GM19455 (cell line): ENCODE measurements at regions not wholly inside any gene's neighbourhood (a gene's known extent, or its start where the extent isn't known, plus 50 kb on each side); places are given as distances from the start of the nearest gene placed in this dataset.
"Not testable (repeated sequence)": the region's sequence is repeated elsewhere in the genome, so short reads cannot be mapped to it uniquely, and the experiment has no call there.

Source experiments
- ATAC-seq: cut with Tn5 transposase; IDR thresholded peaks from one replicate; pipeline ENCODE4 v1.9.1; 2021; ENCODE audit not compliant: unreplicated experiment

DNA sequence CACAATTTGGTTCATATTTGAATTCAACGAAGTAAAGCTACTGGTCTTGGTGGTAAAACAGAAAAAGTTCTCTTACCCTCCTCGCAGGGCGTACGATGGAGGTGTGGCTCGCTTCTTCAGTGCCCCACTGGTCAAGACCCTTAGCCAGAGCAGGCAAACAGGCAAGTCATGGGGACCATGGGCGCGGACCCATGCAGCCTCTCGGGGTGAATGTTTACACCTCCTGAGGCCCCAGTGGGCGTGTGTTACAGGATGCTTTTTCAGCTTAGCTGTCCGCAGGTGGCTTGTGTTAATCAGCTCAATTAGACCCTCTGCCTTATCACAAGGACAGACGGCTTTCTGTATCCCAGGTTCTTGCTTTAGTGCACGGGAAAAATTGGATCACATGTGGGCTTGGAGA, 991.8 kb downstream of the GBE1 start:
- no peak for ATAC-seq

DNA sequence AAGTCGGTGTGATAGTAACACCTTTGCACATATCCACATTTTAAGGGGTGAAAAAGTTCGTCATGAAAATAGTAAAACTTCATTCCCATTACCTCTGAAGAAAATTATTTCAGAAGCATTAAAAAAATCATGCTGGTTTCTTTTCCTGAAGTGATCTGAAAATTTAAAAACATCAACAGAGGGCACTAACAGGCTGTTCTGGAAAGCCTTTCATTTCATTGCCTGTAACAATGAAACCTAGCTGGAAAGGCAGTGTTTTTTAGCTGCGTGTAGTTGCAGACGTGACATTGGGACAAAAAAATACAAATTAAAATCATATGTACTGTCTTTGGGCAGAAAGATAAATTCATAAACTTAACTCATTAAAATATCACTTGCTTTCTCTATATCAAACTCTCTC, 993.8 kb downstream of the GBE1 start:
- ATAC-seq = no peak

DNA sequence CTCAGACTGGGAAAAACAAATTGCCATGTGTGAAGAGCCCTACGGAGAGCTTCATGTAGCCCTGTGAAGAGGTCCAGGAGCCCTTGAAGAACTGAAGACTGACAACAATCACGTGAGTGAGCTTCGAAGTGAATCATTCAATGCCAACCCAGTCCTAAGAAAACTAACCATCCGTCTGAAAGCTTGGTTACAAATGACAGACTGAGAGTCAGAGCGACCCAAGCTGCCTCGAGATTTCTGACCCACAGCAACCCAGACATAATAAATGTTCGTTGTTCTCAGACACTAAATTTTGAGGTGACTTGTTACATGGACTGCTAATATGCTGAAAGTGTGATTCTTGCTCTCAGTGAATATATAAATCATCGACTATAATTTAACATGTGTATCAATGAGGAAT, 987.2 kb upstream of the ROBO1 start:
- ATAC-seq = no peak

DNA sequence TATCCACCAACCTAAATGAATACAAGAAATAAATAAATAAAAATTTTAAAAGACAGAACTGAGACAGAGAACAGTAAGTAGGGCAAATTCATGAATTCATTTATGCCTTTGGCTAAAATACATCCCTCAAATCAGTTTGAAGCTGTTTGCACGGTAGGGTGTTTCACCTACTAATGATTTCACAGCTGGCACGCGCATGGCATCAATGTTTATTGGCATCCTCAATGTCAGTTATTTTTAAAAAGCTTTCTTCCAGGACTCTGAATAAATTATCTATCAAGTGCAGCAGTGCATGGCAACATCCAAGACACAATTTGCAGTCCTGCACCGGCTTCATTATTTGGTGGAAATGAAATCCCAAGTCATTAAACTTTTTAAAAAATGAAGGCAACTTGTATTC, 985.2 kb upstream of the ROBO1 start:
- no peak for ATAC-seq

DNA sequence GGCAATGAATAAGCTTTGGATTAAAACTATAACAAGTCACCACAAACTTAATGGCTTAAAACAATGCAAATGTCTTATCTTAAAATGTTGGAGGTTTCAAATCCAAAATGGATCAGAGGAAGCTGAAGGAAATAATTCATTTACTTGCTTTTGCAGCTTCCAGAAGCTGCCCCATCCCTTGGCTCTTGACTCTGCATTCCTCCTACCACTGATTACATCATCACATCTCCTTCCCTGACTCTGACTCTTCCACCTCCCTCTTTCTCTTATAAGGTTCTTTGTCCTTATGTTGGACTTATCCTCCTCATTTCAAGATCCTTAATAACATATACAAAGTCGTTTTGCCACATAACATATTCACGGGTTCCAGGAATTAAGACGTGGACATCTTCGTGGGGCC, 982.8 kb upstream of the ROBO1 start:
- ATAC-seq = no peak

DNA sequence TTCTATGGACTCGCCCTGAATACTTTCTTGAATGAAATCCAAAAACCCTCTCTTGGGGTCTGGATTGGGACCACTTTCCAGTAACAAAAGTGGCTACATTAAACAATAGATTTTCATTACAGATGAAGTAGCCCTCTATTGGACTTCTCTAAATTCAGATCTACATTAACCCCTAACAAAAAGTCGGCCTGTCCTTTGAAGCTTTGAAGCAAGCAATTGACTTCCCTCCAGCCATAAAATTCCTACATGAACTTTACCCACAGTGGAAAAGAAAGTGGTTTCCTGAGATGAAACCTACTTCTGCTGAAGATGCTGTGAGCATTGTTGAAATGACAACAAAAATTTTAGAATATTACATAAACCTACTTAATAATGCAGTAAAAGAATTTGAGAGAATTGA, 967.1 kb upstream of the ROBO1 start:
- no peak for ATAC-seq

DNA sequence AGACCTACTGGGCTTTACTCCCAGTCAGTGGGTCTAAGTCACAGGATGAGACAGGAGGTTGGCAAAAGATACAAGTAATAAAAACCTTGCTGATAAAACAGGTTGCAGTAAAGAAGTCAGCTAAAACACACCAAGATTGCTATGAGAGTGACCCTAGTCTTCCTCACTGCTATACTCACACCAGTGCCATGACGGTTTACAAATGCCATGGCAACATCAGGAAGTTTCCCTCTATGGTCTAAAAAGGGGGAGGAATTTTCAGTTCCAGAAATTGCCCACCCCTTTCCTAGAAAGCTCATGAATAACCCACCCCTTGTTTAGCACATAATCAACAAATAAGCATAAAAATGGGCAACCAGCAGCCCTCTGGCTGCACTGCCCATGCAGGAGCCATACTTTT, 966.7 kb upstream of the ROBO1 start:
- ATAC-seq = no peak

DNA sequence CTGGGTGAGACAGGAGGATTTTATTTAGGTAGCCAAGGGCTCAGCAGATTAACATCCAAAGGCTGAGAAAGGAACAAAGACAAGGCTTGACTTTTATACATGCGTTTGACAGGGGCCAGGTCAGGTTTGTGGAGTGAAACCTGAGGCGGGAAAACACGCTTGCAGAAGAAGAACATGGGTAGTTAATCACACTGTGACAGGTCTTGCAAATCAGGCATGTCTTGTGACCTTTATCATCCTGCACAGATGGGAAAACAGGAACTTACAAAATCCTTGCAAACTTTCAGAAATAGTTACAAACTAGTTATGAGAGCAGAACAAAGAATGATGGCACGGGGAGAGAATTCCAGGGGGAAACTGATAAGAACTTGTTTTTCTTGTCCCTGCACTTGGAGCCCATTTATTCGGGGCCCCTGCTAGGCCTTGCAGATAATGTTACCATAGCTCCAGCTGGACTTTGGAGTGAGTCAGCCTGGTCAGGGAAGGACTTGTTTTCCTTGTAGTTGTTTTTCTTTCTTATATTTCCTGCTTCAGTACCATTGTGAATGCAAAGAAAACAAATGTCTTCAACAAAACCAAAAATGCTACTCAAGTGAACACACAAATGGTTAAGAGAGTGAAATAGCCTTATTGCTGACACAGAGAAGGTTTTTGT, 965.9 kb upstream of the ROBO1 start:
- no peak for ATAC-seq

DNA sequence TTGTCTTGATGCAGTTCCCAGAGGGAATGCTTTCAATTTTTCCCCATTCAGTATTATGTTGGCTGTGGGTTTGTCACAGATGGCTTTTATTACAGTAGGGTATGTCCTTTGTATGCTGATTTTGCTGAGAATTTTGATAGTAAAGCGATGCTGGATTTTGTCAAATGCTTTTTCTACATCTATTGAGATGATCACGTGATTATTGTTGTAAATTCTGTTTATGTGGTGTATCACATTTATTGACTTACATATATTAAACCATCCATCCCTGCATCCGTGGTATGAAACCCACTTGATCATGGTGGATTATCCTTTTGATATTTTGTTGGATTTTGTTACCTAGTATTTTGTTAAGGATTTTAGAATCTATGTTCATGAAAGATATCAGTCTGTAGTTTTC, 959.8 kb upstream of the ROBO1 start:
- not testable (repeated sequence) for ATAC-seq

DNA sequence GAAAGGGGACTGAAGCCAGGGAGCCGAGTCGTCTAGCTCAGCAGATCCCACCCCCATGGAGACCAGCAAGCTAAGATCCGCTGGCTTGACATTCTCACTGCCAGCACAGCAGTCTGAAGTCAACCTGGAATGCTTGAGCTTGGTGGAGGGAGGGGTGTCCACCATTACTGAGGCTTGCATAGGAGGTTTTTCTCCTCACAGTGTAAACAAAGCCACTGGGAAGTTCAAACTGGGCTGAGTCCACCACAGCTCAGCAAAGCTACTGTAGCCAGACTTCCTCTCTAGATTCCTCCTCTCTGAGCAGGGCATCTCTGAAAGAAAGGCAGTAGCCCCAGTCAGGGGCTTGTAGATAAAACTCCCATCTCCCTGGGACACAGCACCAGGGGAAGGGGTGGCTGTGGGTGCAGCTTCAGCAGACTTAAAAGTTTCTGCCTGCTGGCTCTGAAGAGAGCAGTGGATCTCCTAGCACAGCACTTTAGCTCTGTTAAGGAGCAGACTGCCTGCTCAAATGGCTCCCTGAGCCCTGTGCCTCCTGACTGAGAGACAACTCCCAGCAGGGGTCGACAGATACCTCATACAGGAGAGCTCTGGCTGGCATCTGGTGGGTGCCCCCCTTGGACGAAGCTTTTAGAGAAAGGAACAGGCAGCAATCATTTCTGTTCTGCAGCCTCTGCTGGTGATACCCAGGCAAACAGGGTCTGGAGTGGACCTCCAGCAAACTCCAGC, 942.0 kb upstream of the ROBO1 start:
- ATAC-seq = not testable (repeated sequence)

DNA sequence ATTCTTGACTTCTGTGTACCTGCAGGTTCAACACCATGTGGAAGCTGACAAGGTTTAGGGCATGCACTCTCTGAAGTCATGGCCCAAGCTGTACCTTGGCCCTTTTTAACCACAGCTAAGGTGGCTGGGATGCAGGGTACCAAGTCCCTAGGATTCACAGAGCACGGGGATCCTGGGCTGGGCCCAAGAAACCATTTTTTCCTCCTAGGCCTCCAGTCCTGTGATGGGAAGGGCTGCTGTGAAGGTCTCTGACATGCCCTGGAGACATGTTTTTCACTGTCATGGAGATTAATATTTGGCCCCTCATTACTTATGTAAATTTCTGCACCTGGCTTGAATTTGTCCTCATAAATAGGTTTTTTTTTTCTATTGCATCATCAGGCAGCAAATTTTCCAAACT, 937.5 kb upstream of the ROBO1 start:
- no peak for ATAC-seq

DNA sequence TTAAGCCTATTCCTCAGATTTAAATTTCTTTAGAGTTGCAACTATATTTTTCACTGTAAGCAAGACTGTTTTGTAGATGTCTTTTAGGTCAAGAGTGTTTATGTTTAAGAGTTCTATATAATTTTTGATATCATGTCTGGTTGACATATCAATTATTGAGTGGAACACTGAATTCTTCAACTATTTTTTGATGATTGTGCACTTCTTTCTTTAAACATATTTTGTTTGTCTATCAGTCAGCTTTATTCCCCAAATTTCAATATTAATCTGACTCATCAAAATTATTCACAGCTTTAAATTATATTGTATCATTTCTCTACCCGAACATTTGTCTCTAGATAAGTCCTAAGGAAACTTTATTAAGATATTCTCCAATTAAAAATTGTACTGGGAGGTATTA, 933.6 kb upstream of the ROBO1 start:
- ATAC-seq = no peak

DNA sequence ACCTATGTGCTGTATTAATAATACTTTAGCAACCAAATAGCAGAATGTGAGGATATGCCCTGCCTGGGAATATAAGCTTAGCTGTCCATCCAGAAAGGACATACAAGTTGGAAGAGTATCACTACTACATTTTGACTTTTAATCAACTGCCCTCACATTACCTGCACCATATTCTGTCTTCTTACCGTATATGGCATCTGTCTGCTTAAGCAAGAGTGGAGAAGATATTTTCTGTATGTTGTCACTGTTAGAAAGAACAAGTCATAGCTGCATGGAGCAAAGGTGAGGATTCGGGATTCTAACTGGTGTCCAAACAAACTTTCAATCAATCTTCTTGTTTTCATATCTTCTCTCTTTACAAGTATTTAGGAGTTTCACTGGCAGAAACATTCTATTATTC, 929.5 kb upstream of the ROBO1 start:
- ATAC-seq = no peak

DNA sequence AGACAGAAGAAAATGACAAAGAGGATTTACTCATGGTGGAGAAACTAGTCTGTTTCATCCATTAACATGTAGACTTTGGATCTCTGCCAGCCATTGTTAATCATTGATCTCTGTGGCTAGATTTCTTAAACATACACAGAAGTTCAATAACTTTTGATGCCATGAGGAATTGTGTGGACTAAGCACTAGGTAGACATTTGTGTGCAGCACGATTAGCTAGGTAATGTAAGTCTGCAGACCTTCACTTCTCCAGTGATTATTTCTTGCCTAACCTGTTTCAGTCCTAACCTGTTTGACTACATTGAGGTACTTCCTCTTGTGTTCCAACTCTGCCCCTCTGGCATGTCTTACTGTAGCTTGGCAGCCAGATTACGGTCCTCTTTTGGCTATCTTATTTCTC, 928.5 kb upstream of the ROBO1 start:
- ATAC-seq = no peak

DNA sequence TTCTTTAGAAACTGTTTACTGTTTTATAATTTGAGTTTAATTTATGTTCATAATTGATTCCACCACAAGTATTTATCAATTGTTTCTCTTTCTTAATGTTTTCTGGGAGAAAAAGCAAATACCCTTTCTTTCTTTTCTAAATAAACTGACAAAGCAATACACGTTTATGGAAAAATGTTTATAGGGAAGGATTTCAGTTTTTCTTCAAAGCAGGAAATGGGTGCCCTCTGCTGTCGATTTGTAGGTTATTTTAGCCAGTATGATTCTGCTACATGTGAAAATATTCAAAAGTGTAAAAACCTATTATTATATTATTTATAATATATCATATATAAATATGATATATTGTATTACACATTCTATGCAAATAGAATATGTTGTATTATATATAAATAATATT, 921.0 kb upstream of the ROBO1 start:
- no peak for ATAC-seq

DNA sequence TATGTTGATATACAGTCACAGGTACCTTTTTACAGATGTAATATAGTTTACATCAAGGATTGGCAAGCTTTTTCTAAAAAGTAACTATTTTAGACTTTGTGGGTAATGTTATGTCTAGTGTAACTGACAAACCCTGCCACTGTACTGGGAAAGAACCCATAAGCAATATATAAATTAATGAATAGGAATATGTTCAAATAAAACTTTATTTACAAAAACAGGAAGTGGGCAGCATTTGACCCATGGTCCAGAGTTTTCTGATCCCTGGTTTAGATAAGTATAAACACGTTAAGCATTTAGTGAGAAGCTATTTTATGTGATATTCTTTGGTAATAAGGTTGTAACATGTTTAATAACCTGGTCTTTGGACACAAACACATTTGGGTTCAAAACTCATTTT, 915.2 kb upstream of the ROBO1 start:
- no peak for ATAC-seq

DNA sequence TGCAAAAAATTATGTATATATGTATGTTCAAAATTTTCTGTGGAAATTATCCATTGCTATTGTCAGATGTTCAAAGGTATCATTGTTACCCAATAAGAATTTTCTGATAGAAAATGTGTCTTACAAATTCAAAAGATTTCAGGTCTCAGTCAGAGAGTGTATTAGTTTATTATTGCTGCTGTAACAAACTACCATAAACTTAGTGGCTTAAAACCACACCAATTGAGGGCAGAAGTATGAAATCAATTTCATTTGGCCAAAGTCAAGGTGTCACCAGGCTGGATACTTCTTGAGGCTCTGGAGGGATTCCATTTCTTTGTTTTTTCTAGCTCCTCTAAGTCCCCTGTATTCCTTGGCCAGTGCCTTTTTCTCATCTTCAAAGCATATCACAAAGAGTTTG, 914.4 kb upstream of the ROBO1 start:
- ATAC-seq = no peak

DNA sequence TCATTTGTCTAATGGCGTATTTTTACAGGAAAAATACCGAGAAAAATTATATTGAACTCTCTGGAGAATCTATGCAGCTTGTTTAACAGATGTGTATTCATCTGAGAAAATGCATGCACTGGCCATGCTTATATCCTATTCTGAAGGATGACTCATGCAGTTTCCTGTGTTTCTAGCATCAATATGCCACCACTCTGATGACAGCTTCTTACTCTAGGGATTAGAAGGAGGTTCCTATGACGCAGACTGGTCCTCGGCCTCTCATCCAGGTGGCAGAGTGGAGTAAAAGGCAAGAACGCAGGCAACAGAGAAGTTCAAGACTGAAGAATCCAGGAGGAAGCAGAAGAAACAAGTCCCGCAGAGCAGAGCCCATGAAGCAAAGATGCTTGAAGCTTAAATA, 910.0 kb upstream of the ROBO1 start:
- ATAC-seq = no peak

DNA sequence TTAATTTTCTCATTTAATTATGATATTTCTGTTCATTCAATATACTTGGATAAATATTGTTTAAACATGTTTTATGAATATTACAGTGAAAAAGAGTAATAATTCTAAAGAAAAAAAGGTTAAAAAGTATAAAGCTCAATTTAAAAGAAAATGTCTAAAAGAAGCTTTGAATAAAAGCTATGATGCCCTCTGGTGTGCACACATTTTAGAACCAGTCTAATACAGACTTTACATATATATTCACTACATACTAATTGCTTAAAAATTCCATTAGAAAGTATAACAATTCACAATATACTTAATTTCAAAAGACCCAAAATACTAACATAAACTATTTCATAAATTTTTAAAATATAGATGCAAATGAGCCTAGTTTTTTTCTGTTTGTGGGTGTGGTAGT, 909.1 kb upstream of the ROBO1 start:
- ATAC-seq = no peak

DNA sequence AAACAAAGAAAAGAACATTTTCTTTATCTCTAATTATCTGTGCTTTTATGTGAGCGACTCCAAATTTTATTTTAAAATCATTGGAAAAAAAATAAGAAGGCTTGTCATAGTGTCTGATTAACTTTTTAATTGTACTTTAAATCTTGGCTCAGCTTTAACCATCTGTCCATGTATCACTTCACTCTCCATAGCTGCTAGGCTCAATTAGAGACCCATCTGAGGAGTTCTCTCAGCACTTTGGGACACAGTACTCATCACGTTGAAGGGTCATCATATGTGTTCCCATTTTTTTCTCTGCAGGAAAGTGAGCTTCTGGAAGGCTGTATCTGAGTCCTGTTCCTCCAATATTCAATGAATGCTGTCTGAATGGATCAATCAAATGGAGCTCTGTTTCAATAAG, 908.5 kb upstream of the ROBO1 start:
- no peak for ATAC-seq

DNA sequence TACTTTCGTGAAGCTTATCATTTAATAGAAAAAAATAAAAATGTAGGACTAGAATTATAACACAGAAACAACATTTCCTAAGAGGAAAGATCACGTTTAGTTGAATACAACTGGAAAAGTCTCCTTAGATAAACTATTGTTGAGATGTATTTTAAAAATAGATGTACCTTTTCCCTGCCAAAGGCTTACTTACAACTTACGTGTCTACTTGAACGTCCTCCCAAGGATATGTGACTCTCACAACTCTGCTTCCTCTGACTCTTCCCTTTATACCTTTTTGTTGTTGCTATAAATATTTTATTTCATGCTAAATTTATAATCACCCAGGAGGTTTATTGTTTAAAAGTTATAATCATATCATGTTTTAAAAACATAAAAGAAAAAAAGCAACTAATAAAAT, 908.0 kb upstream of the ROBO1 start:
- ATAC-seq = no peak

DNA sequence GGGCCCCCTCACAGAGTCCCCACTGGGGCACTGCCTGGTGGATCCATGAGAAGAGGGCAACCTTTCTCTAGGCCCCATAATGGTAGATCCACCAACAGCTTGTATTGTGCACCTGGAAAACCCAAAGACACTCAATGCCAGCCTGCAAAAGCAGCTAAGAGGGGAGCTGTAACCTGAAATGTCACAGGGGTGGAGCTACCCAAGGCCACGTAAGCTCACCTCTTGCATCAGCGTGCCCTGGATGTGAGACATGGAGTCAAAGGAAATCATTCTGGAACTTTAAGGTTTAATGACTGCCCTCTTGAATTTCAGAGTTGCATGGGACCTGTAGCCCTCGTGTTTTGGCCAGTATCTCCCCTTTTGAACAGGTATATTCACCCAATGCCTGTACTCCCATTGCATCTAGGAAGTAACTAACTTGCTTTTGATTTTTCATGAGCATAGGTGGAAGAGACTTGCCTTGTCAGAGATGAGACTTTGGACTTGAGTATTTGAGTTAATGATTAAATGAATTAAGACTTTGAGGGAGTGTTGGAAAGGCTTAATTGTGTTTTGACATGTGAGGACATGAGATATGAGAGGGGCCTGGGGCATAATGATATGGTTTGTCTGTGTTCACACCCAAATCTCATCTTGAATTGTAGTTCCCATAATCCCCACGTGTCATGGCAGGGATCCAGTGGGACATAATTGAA, 900.9 kb upstream of the ROBO1 start:
- ATAC-seq = no peak
